GM12878 (cell line): ENCODE measurements at regions not wholly inside any gene's neighbourhood (a gene's known extent, or its start where the extent isn't known, plus 50 kb on each side); places are given as distances from the start of the nearest gene placed in this dataset.

Experiments used
- ATAC-seq: fragments of 200-7000 bp; cut with Tn5 transposase; 3 replicates; pipeline ENCODE4 v1.9.1; 2020; ENCODE audit warnings: mild to moderate bottlenecking, moderate library complexity
- BruUV-seq: library from RNA; stranded (reverse); fragments of 400-500 nt; replicated peaks from 2 replicates; lab custom pipeline; 2021; lab: Mats Ljungman, UMichigan
- CTCF ChIA-PET: fragments of 300-600 bp; sonication (Branson Sonifier 250); formaldehyde crosslinking; extraction: SDS; loops from one replicate; lab custom pipeline; 2021; ENCODE audit warnings: inconsistent platforms; lab: Yijun Ruan, JAX
- POLR2A ChIA-PET: fragments of 350-600 bp; formaldehyde crosslinking; extraction: SDS; loops from one replicate; lab custom pipeline; 2021; ENCODE audit warnings: inconsistent platforms; lab: Charles Lee
- RAD21 ChIA-PET: fragments of 300-600 bp; sonication (Branson Sonifier 250); formaldehyde crosslinking; loops from one replicate; lab custom pipeline; 2023; ENCODE audit warnings: antibody characterized with exemption; ENCODE audit not compliant: unreplicated experiment; lab: Charles Lee
- SMC1A ChIA-PET: fragments of 300-600 bp; sonication (Branson Sonifier 250); formaldehyde crosslinking; loops from one replicate; lab custom pipeline; 2023; ENCODE audit not compliant: unreplicated experiment, uncharacterized antibody; lab: Charles Lee
- DNase-seq: peaks from one replicate; pipeline ENCODE4 v3.0.0-alpha.2; 2011; ENCODE audit warnings: low read depth, low spot score
- FAIRE-seq: peaks from 3 replicates; lab custom pipeline; 2011; peaks lifted over from hg19 to GRCh38; lab: Jason Lieb, UNC
- H2AFZ ChIP-seq: 2 replicates; pipeline ENCODE4 v1.6.0; 2011; ENCODE audit warnings: low read depth, low read length, control low read depth; ENCODE audit not compliant: control insufficient read depth
- H3K27ac ChIP-seq: 2 replicates; pipeline ENCODE4 v1.5.1; 2011; ENCODE audit warnings: control low read depth; ENCODE audit not compliant: control insufficient read depth, insufficient read depth
- H3K27me3 ChIP-seq, 2 experiments: replicated peaks in 1 of 2; 2 replicates each; pipeline versions ENCODE4 v1.6.0 to v1.6.1; 2011; ENCODE audit warnings: low read length in 1 of 2; ENCODE audit not compliant: control insufficient read depth in 2 of 2, insufficient read depth in 2 of 2
- H3K36me3 ChIP-seq, 2 experiments: 2 replicates each; pipeline ENCODE4 v1.5.1; 2011; ENCODE audit warnings: low read length in 1 of 2; ENCODE audit not compliant: control insufficient read depth in 2 of 2, insufficient read depth in 2 of 2
- H3K4me1 ChIP-seq: 2 replicates; pipeline ENCODE4 v1.6.1; 2011; ENCODE audit warnings: mild to moderate bottlenecking, low read length, moderate library complexity, mixed read lengths; ENCODE audit not compliant: control insufficient read depth, insufficient read depth
- H3K4me2 ChIP-seq: 2 replicates; pipeline ENCODE4 v1.6.0; 2011; ENCODE audit warnings: control low read depth; ENCODE audit not compliant: control insufficient read depth, insufficient read depth
- H3K4me3 ChIP-seq: fragments of 200-600 bp; sonication (generic); 2 replicates; pipeline ENCODE4 v1.5.1; 2016
- H3K79me2 ChIP-seq: 2 replicates; pipeline ENCODE4 v1.6.0; 2011; ENCODE audit warnings: low read length; ENCODE audit not compliant: control insufficient read depth, insufficient read depth
- H3K9ac ChIP-seq: 2 replicates; pipeline ENCODE4 v1.8.0; 2011; ENCODE audit warnings: low read length, control low read depth, mixed read lengths; ENCODE audit not compliant: control insufficient read depth, insufficient read depth
- H3K9me3 ChIP-seq: replicated peaks from 3 replicates; pipeline ENCODE4 v1.5.1; 2011; ENCODE audit warnings: mild to moderate bottlenecking, low read length; ENCODE audit not compliant: control insufficient read depth, insufficient read depth
- H4K20me1 ChIP-seq: 2 replicates; pipeline ENCODE4 v1.6.0; 2011; ENCODE audit not compliant: control insufficient read depth, insufficient read depth
- CEBPB ChIP-seq, 2 experiments: fragments of 150-350 bp in 1 of 2; IDR thresholded peaks; 2 replicates each; pipeline ENCODE4 v1.6.1; 2012 to 2014; ENCODE audit warnings: low read depth in 2 of 2, low read length in 2 of 2, borderline replicate concordance in 1 of 2, inconsistent platforms in 1 of 2
- E2F4 ChIP-seq: IDR thresholded peaks from 2 replicates; pipeline ENCODE4 v1.6.1; 2012; ENCODE audit warnings: low read depth, low read length, improper control_type of control experiment
- E4F1 ChIP-seq: fragments of 450-650 bp; IDR thresholded peaks from 2 replicates; pipeline ENCODE4 v1.6.1; 2018; ENCODE audit warnings: borderline replicate concordance, mild to moderate bottlenecking; ENCODE audit not compliant: partially characterized antibody
- IRF3 ChIP-seq: fragments of 450-650 bp; IDR thresholded peaks from 2 replicates; pipeline ENCODE4 v1.6.1; 2014; ENCODE audit warnings: mild to moderate bottlenecking
- KDM1A ChIP-seq: fragments of 200-600 bp; sonication (generic); IDR thresholded peaks from 2 replicates; pipeline ENCODE4 v1.6.1; 2016; ENCODE audit warnings: borderline replicate concordance
- PKNOX1 ChIP-seq: fragments of 450-650 bp; IDR thresholded peaks from 2 replicates; pipeline ENCODE4 v1.6.1; 2016; ENCODE audit warnings: mild to moderate bottlenecking
- POLR2A ChIP-seq: IDR thresholded peaks from 2 replicates; pipeline ENCODE4 v1.6.1; 2011; ENCODE audit warnings: low read depth, mild to moderate bottlenecking, low read length
- POLR2AphosphoS2 ChIP-seq: IDR thresholded peaks from 2 replicates; pipeline ENCODE4 v1.6.1; 2011; ENCODE audit warnings: low read depth, mild to moderate bottlenecking, low read length, improper control_type of control experiment, moderate library complexity
- RB1 ChIP-seq: fragments of 450-650 bp; formaldehyde crosslinking; IDR thresholded peaks from 2 replicates; pipeline ENCODE4 v1.6.1; 2017; ENCODE audit warnings: mild to moderate bottlenecking, borderline replicate concordance
- RELB ChIP-seq: fragments of 450-650 bp; IDR thresholded peaks from 2 replicates; pipeline ENCODE4 v1.6.1; 2017; ENCODE audit warnings: low read depth, mild to moderate bottlenecking, moderate library complexity
- RFX5 ChIP-seq: IDR thresholded peaks from 2 replicates; pipeline ENCODE4 v1.6.1; 2011; ENCODE audit warnings: low read depth, low read length, improper control_type of control experiment
- SMC3 ChIP-seq: IDR thresholded peaks from 2 replicates; pipeline ENCODE4 v1.6.1; 2011; ENCODE audit warnings: low read length, improper control_type of control experiment, borderline replicate concordance
- TARDBP ChIP-seq: IDR thresholded peaks from 2 replicates; pipeline ENCODE4 v1.6.1; 2016; ENCODE audit warnings: borderline replicate concordance
- WGBS: methylation state at CpG from one replicate; pipeline ENCODE4 v1.1.6; 2016; ENCODE audit warnings: low lambda C conversion rate; ENCODE audit not compliant: insufficient replicate concordance, insufficient coverage; ENCODE audit errors: missing lambda C conversion rate; 5-methylcytosine and 5-hydroxymethylcytosine counted together
- in situ Hi-C: fragments of 300-500 bp; cut with MboI; formaldehyde crosslinking; loops from 9 replicates; pipeline ENCODE4 v1.14.3; 2018; ENCODE audit warnings: mixed read lengths
- intact Hi-C: fragments of 100-400 bp; cut with micrococcal nuclease; formaldehyde crosslinking; loops from one replicate; pipeline ENCODE4 v1.14.2; 2022; ENCODE audit not compliant: unreplicated experiment

- no peak for TF ChIP-seq TARDBP
- no peak for TF ChIP-seq RFX5
- TF ChIP-seq IRF3, result no peak
Measured at GRCh38 chr6:69584536-69584912, 212.3 kb downstream of the LMBRD1 start (continued).

GRCh38 chr6:69581581-69581980 is 215.2 kb downstream of the LMBRD1 start:
- Histone ChIP-seq H3K9ac (no peak overlapping the region), H3K4me1 (peaks cover 15% of the 10 kb centered on the region), H3K79me2 (no peaks in the 10 kb centered on the region), H3K36me3 (no peaks in the 10 kb centered on the region), H3K4me3 (no peak overlapping the region), H3K4me2 (no peak overlapping the region), H3K9me3 (no peaks in the 10 kb centered on the region), H2AFZ (no peak overlapping the region), H3K27me3 (no peaks in the 10 kb centered on the region), H3K27ac (no peak overlapping the region), H4K20me1 (no peaks in the 10 kb centered on the region)
- no peak for FAIRE-seq
- in situ Hi-C loops (no loop called here), intact Hi-C loops (no loop called here)
- no peak for DNase-seq
- SMC1A ChIA-PET, result no interaction called here
- POLR2A ChIA-PET, result no interaction called here
- CTCF ChIA-PET, result interaction anchor here (1.0 kb wide), 1 partner anchor 18 kb away, joined by 3 read pairs; no protein-coding TSS in a partner anchor
- RAD21 ChIA-PET, result no interaction called here
- BruUV-seq, result no TSS peak
- ATAC-seq, result no peak
- WGBS, result 46% methylated on average over 4 of the region's 4 CpGs
- TF ChIP-seq CEBPB (IDR thresholded peaks at IDR 0.05; ENCODE audit: borderline replicate concordance in 1 of 2, low read depth in 2 of 2, low read length in 2 of 2), result no peak
- no peak for TF ChIP-seq POLR2AphosphoS2
- no peak for TF ChIP-seq RELB
- TF ChIP-seq KDM1A, result no peak
- TF ChIP-seq E2F4, result no peak
- no peak for TF ChIP-seq PKNOX1
- TF ChIP-seq SMC3, result no peak
- no peak for TF ChIP-seq RB1
- TF ChIP-seq E4F1, result no peak
- TF ChIP-seq POLR2A, result no peak
